Gastrocnemius medialis (tissue), 4 donors: ENCODE measurements at regions not wholly inside any gene's neighbourhood (a gene's known extent, or its start where the extent isn't known, plus 50 kb on each side); places are given as distances from the start of the nearest gene placed in this dataset.

ENCODE experiments used
- ATAC-seq, 2 donors: fragments of 150-250 bp; one replicate each; pipeline ENCODE4 v1.9.1; 2016
- DNase-seq, 2 donors: peaks; one replicate each; pipeline ENCODE4 v3.0.0-alpha.2; 2019
- H3K27ac ChIP-seq, 4 donors: fragments of 200-600 bp; sonication (generic); 1 replicate in 1 of 4; 2 replicates in 3 of 4; pipeline ENCODE4 v1.5.1; 2016 to 2018; ENCODE audit warnings: mild to moderate bottlenecking in 2 of 4, moderate library complexity in 1 of 4
- H3K27me3 ChIP-seq, 3 donors: fragments of 200-600 bp; sonication (generic) in 2 of 3; 1 replicate in 1 of 3; 2 replicates in 2 of 3; pipeline versions ENCODE4 v1.5.1 to v1.6.0; 2016 to 2019; ENCODE audit warnings: mild to moderate bottlenecking in 1 of 3, moderate library complexity in 1 of 3
- H3K36me3 ChIP-seq, 2 donors: fragments of 200-600 bp; sonication (generic) in 1 of 2; one replicate each; pipeline ENCODE4 v1.5.1; 2017 to 2018
- H3K4me1 ChIP-seq, 2 donors: fragments of 200-600 bp; sonication (generic) in 1 of 2; one replicate each; pipeline ENCODE4 v1.5.1; 2016 to 2017; ENCODE audit warnings: mild to moderate bottlenecking in 2 of 2
- H3K4me3 ChIP-seq, 4 donors: fragments of 200-600 bp; sonication (generic) in 3 of 4; 1 replicate in 1 of 4; 2 replicates in 3 of 4; pipeline ENCODE4 v1.5.1; 2016 to 2019; ENCODE audit warnings: mild to moderate bottlenecking in 2 of 4
- H3K9me3 ChIP-seq, 3 donors: fragments of 200-600 bp; sonication (generic) in 2 of 3; 1 replicate in 1 of 3; 2 replicates in 2 of 3; pipeline ENCODE4 v1.5.1; 2016 to 2019
- POLR2A ChIP-seq, 2 donors: fragments of 450-650 bp; IDR thresholded peaks; one replicate each; pipeline ENCODE4 v1.6.1; 2017; ENCODE audit warnings: antibody characterized with exemption in 2 of 2, mild to moderate bottlenecking in 2 of 2, moderate library complexity in 2 of 2
- in situ Hi-C, 4 donors: fragments of 200-750 bp; cut with MboI; loops; one replicate each; pipeline versions ENCODE4 v1.15.0 to v1.8.0; 2017; ENCODE audit warnings: low sequenced_read_pairs in 4 of 4
- intact Hi-C: fragments of 100-400 bp; cut with DNase I; formaldehyde crosslinking; loops from one replicate; pipeline ENCODE4 v1.15.1; 2023; ENCODE audit warnings: low total_unique reads
- TF ChIP-seq, protein P1 (sequence below), 5 experiments: fragments of 450-650 bp in 3 of 5; fragments of 200-600 bp in 2 of 5; sonication (generic) in 2 of 5; IDR thresholded peaks in 4 of 5; conservative IDR thresholded peaks in 1 of 5; 1 replicate in 4 of 5; 2 replicates in 1 of 5; pipeline ENCODE4 v1.5.1; 2016 to 2019; ENCODE audit warnings: antibody characterized with exemption in 5 of 5, mild to moderate bottlenecking in 3 of 5, moderate library complexity in 3 of 5

DNA sequence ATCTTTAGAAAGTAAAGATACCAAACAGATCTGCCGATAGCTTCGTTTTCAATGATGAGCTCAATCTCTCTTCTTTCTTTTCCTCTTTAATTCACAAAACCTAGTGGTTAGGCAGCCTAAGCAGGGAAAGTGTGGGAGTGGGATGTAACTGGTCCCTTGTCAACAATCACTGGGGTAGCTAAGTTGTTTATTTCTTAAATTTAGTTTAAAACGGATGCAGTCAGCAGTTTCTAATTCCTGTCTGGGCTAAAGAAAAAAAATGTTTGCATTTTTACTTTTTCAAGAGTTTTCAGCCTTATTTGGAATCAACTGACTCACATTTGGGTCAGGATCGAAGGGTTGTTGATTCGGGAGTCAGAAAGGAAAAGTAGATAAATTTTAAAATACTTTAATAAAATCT is 137.7 kb upstream of the TACR1 start:
- no peaks in the 10 kb centered on the region for H3K36me3 ChIP-seq
- intact Hi-C loops (no loop called here), in situ Hi-C loops (no loop called here)
- H3K27ac ChIP-seq = no peak overlapping the region
- ATAC-seq (no peak), DNase-seq (no peak)
- no peaks in the 10 kb centered on the region for H3K4me1 ChIP-seq
- H3K27me3 ChIP-seq = no peaks in the 10 kb centered on the region
- H3K9me3 ChIP-seq = no peaks in the 10 kb centered on the region
- H3K4me3 ChIP-seq = no peak overlapping the region
- TF ChIP-seq, protein P1, sequence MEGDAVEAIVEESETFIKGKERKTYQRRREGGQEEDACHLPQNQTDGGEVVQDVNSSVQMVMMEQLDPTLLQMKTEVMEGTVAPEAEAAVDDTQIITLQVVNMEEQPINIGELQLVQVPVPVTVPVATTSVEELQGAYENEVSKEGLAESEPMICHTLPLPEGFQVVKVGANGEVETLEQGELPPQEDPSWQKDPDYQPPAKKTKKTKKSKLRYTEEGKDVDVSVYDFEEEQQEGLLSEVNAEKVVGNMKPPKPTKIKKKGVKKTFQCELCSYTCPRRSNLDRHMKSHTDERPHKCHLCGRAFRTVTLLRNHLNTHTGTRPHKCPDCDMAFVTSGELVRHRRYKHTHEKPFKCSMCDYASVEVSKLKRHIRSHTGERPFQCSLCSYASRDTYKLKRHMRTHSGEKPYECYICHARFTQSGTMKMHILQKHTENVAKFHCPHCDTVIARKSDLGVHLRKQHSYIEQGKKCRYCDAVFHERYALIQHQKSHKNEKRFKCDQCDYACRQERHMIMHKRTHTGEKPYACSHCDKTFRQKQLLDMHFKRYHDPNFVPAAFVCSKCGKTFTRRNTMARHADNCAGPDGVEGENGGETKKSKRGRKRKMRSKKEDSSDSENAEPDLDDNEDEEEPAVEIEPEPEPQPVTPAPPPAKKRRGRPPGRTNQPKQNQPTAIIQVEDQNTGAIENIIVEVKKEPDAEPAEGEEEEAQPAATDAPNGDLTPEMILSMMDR (IDR thresholded peaks at IDR 0.05 in 4 of 5, conservative IDR thresholded peaks at IDR 0.05 in 1 of 5) = no peak
- TF ChIP-seq POLR2A (IDR thresholded peaks at IDR 0.05) = no peak

DNA sequence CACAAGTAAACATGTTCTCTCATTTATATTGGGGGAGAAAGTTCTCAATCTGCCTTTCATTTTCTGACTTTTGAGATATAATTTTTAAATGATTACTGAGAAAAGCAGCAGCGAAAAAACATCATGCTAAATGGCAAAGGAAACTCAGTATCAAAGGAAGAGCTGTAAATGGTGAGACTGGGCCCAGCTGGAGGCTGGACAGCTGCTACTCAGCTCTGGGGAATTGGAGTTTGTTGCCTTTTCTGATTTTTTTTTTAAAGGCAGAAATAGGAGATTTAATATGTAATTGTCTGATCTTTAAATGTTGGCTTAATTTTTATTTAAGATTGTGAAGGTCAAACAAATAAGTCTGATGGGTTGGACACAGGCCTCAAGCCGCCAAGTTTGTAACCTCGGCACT is 137.1 kb upstream of the TACR1 start:
- TF ChIP-seq, protein P1 (IDR thresholded peaks at IDR 0.05 in 4 of 5, conservative IDR thresholded peaks at IDR 0.05 in 1 of 5) = no peak
- TF ChIP-seq POLR2A (IDR thresholded peaks at IDR 0.05) = no peak
- in situ Hi-C loops (no loop called here), intact Hi-C loops (no loop called here)
- no peaks in the 10 kb centered on the region for H3K27me3 ChIP-seq
- no peaks in the 10 kb centered on the region for H3K9me3 ChIP-seq
- DNase-seq (no peak), ATAC-seq (no peak)
- H3K4me1 ChIP-seq = no peaks in the 10 kb centered on the region
- no peak overlapping the region for H3K4me3 ChIP-seq
- H3K36me3 ChIP-seq = no peaks in the 10 kb centered on the region
- H3K27ac ChIP-seq = no peak overlapping the region

DNA sequence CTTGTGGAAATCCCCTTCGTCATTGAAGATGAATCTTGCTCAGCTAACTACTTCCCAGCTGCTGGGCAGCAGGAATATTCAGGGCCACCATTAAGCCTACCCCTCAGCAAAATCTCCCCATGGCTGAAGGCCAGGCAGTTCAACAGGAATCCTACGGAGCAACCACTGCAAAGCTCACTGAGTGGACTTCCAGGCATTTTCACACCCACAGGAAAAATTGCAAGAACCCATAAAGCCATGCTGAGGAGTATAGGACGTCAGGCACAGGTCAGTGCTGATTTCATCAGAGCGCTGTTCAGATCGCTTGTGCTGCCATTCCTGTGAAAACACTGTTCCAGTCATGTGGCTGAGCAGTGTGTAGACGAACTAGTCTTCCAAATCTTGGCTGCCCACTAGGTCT is 134.8 kb upstream of the TACR1 start:
- no peaks in the 10 kb centered on the region for H3K36me3 ChIP-seq
- H3K9me3 ChIP-seq = no peaks in the 10 kb centered on the region
- intact Hi-C loops (no loop called here), in situ Hi-C loops (no loop called here)
- TF ChIP-seq POLR2A (IDR thresholded peaks at IDR 0.05) = no peak
- TF ChIP-seq, protein P1 (IDR thresholded peaks at IDR 0.05 in 4 of 5, conservative IDR thresholded peaks at IDR 0.05 in 1 of 5) = no peak
- DNase-seq = no peak
- no peaks in the 10 kb centered on the region for H3K27me3 ChIP-seq
- H3K4me3 ChIP-seq = no peak overlapping the region
- no peaks in the 10 kb centered on the region for H3K4me1 ChIP-seq
- H3K27ac ChIP-seq = no peak overlapping the region
- no peak for ATAC-seq

DNA sequence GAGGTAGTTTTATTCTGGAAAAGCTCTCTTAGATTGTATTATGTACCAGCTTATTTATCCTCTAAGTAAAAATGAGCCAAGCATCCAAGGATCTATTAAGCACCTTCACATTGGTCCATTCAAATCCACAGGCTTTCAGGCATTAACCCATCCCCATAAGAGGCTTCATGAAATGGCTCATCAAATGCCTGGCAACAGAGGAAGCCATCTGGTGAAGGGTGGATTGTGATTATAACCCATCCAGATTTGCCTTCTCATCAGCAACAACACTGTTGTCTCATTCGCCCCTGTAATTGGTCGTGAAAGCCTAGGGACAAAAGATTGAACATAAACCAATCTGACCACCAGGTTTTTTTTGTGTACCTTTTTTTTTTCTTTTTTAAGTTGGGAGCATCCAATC is 134.3 kb upstream of the TACR1 start:
- Histone ChIP-seq H3K36me3 (no peaks in the 10 kb centered on the region), H3K27ac (no peak overlapping the region), H3K27me3 (no peaks in the 10 kb centered on the region), H3K4me3 (no peak overlapping the region), H3K9me3 (no peaks in the 10 kb centered on the region), H3K4me1 (no peaks in the 10 kb centered on the region)
- ATAC-seq = no peak
- in situ Hi-C loops (no loop called here), intact Hi-C loops (no loop called here)
- no peak for DNase-seq
- no peak for TF ChIP-seq POLR2A (IDR thresholded peaks at IDR 0.05)
- TF ChIP-seq, protein P1 (IDR thresholded peaks at IDR 0.05 in 4 of 5, conservative IDR thresholded peaks at IDR 0.05 in 1 of 5) = no peak

DNA sequence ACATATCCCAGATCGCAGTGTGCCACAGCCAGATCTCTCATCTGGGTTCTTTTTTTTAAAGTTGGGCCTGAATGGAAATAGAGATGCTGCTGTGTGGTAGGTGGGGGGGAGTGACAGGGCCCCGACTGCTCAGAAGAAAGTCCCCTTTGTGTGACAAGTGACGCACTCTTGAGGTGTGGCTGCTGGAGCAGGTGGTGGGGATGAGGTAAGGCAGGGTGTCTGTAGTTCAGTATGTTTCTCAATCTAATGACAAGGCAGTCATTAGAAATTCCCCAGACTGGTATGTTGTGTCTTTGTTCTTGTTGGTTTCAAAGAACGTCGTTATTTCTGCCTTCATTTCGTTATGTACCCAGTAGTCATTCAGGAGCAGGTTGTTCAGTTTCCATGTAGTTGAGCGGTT is 128.8 kb upstream of the TACR1 start:
- intact Hi-C loops (no loop called here), in situ Hi-C loops (no loop called here)
- H3K27ac ChIP-seq = no peak overlapping the region
- H3K36me3 ChIP-seq = no peaks in the 10 kb centered on the region
- DNase-seq = no peak
- no peaks in the 10 kb centered on the region for H3K27me3 ChIP-seq
- H3K9me3 ChIP-seq = no peaks in the 10 kb centered on the region
- ATAC-seq = no peak
- H3K4me1 ChIP-seq = no peaks in the 10 kb centered on the region
- H3K4me3 ChIP-seq = no peak overlapping the region
- TF ChIP-seq POLR2A (IDR thresholded peaks at IDR 0.05) = no peak
- TF ChIP-seq, protein P1 (IDR thresholded peaks at IDR 0.05 in 4 of 5, conservative IDR thresholded peaks at IDR 0.05 in 1 of 5) = no peak
